NOMO-1 treated with dmso at 0.1 percent for 144 hours (cell line): ENCODE measurements at regions not wholly inside any gene's neighbourhood (a gene's known extent, or its start where the extent isn't known, plus 50 kb on each side); places are given as distances from the start of the nearest gene placed in this dataset.
A peak's percentile ranks its signal among the peaks of the same experiment; 100 is the strongest.

ENCODE experiments used
- DNase-seq: peaks from one replicate; lab custom pipeline; 2025; ENCODE audit not compliant: unreplicated experiment; lab: John Stamatoyannopoulos, UW

DNA sequence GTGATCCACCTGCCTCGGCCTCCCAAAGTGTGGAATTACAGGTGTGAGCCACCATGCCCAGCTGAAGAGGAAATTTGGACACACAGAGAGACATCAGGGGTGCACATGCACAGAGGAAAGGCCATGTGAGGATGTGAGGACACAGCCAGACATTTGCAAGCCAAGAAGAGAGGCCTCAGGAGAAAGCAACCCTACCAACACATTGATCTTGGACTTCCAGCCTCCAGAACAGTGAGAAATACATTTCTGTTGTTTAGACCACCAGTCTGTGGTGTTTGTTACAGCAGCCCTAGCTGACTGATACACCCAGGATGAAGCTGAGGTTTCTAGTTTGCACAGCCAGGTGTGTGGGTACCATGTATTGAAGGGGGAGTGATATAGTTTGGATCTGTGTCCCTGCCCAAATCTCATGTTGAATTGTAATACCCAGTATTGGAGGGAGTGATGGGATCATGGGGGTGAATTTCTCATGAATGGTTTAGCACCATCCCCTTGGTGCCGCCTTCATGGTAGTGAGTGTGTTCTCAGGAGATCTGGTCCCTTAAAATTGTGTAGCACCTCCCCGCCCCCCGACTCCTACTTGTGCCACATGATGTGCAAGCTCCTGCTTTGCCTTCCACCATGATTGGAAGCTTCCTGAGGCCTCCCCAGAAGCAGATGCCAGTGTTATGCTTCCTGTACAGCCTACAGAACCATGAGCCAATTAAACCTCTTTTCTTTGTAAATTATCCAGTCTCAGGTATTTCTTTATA lies 64.7 kb upstream of the DUSP5 start:
- DNase-seq, result no peak

DNA sequence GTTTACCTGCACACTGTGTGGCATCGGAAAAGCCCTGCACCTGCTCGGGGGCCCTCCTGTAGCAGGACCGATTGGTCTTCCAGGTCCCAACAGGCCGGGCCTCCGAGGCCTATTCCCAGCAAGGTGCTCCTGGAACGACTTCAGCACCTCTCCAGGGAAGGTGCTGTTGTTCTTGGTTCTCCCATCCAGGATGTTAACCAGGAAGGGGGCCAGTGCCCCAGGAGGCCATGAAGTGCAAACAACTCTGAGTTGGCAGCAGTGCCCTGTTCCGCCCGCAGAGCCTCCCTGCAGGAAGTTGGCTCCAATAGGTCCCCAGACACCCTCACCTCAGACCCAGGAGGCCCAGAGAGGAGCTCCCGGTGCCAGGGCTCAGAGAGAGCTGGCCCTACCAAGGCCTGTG lies 64.0 kb upstream of the DUSP5 start:
- DNase-seq, result no peak

DNA sequence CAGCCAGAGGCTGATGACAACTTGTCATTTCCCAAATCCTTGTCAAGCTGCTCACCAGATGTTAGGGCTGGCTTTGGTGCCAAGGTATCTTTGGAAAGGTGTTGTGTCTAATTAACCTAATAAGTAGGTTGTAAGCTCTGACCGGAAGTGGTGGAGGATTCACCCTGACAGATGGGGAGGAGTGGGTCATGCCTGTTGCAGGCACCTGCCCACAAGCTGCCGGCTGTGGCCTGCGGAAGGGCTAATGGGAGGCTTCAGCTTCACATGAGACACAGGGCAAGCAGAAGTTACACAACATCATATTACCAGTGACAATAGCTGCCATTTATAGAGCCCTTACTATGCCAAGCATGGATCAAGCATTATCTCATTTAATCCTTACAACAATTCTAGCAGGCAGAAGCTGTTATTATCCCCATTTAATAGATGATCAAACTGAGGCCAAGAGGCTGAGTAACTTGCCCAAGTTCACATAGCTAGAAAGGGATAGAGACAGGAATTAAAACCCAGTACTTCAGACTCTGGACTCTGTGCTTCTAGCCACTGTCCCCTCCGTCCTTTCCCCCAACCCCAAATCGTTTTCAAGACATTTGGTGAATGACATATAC lies 63.1 kb upstream of the DUSP5 start:
- DNase-seq, result no peak

DNA sequence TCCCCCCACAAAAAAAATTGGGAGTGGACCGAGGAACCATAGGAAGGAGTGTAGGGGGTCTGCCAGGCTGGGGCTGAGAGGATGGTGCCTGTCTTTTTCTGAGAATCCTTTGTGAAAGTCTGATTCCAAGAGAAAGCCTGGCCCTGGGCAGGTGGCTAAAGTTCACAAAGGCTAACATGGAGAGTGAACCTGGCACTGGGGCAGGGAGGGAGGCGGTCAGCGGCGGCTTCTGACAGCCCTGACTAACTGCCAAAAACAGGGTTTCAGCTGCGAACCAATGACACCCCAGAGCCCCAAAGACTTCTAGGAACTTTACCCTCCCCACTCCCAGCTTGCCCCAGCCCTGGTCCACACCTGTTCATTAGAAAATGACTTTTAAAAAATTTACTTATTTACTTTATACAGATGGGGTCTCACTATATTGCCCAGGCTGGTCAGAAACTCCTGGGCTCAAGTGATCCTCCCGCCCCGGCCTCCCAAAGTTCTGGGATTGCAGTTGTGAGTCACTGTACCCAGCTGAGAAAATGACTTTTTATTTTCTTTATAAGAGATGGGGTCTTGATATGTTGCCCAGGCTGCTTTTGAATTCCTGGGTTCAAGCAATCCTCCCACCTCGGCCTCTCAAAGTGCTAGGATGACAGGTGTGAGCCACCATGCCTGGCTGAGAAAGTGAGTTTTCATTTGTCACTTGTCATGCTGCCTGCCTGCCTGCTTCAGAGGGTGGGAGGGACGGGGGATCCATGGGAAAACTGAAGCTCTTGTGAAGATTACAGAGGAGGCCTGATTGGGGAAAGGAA lies 61.0 kb upstream of the DUSP5 start:
- DNase-seq, result no peak

DNA sequence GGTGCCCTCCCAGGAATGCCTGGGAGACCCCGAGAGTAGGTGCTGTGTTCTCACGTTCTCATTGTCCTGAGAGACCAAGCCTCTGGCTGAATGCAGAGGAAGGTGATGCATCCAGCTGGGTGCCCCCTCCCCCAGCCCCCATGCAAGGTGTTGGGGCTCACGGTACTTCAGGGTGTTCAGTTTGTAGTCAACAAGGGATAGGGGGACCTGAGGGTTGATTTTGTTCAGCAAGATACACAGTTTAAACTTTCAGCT lies 60.4 kb upstream of the DUSP5 start:
- DNase-seq, result no peak

DNA sequence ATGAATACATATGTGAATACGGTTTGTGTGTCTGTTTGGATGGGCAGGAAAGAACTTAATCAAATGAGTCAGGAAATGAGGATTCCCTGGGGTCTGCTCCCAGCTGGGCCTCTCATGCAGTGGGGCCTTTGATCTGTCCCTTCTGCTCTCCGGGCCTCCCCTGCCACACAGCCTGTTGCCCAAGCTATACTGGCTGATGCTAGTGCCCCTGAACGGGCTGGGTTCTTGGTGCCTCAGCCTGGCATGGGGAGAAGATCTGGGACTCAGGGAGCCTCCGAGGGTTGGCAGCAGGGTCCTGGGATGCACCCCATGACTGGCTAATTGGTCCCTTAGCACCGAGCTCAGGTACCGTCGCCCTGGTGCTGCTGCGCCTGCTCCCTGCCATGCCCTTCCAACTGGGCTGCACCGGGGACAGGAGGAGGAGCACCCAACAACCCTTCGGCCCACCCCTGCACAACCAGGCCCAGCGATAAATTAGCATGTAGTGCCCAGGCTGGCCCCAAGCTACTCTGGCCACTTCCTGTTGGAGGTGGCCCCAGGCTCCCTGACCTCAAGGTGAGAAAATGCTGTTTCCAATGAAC lies 59.9 kb upstream of the DUSP5 start:
- no peak for DNase-seq

DNA sequence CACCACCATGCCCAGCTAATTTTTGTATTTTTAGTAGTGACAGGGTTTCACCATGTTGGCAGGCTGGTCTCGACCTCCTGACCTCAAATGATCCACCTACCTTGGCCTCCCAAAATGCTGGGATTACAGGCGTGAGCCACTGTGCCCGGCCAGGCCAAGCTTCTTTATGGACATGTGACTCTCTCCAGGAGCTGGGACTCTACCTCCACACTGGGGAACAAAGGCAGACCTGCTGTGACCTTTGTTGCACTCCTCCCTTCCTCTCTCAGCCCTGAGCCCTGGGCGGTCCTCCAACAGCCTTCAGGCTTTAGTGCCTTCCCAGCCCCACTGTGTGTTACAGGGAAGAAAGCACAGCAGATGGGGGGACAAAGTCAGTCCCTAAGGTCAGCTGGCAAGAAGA lies 55.0 kb upstream of the DUSP5 start:
- no peak for DNase-seq

DNA sequence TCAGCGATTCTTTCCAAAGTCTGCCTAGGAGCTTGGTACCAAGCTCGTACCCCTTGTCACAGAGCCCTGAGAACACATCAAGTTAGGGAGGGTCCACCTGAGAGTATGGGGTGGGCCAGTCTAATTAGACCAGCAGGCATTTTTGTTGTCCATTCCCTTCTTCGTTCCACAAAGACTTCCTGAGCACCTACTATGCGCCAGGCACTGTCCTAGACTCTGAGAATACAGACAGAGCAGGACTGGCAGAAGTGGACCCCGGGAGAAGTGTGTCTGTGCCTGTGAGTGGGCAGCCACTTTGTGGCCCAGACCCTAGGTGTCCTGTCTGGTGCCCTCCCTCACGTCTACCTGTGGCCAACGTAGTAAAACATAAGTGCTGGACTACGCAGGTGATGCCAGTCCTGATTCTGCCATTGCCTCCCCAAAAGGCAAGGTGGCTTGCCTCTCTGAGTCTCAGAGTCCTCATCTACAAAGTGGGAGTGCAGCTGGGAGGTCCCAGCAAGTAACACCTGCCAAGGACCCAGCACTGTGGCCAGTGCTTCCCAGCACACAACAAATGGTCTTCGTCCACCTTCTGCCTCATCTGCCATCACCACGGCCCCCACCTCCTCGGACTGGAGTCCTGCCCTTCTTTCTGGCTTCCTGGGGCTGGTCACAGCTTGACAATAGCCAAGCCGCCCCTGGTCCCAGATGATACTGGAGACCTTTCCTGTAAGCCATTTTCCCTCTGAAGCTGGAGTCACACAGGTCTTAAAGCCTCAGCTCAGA lies 54.3 kb upstream of the DUSP5 start:
- no peak for DNase-seq

DNA sequence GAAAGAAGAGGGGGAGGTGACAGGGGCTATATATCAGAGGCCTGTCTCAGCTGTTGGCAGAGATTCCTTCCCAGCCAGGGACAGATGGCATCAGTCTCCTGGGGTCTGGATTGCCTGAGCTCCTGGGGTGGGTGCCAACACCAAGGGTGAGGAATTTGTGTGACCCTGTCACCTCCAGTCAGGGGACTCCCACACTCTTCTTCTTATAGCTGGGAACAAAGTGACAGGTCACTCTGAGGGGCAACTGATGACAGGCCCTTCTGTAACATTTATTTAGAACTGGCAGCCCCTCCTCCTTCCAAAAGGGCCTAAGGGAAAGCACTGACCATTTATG lies 53.7 kb upstream of the DUSP5 start:
- no peak for DNase-seq

DNA sequence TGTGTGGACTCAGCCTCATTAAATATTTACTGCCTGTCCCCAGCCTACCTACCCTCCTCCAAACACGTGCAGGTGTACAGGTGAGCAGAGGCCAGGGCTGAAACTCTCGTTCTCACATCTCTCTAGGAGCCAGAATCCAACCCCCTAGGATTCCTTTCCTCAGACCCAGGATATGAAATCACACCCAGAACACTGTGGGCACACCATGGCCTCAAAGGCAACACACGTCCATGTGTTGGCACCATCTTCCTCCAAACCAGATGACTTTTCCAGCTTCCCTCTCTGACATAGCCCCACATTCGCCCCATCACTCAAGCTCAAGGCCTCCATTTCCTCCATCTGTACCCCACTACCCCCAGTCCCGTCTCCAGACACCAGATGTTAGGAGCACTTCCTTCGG lies 51.8 kb upstream of the DUSP5 start:
- DNase-seq, result no peak

DNA sequence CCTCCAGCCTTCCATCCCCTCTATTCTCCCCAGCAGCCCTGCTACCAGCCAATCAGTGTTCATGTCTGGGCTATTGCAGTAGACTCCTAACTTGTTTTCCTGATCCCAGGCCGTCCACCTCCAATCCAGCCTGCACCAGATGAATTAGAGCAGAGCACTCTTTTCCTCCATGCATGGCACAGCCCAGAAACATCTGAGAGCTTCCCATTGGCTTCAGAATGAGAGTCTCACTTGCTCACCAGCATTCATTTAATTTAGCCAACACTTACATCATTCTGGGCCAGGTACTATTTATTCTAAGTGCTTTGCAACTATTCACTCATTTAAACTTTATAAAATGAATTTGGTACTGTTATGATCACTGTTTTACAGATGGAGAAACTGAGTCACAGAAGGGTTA lies 51.4 kb upstream of the DUSP5 start:
- no peak for DNase-seq

DNA sequence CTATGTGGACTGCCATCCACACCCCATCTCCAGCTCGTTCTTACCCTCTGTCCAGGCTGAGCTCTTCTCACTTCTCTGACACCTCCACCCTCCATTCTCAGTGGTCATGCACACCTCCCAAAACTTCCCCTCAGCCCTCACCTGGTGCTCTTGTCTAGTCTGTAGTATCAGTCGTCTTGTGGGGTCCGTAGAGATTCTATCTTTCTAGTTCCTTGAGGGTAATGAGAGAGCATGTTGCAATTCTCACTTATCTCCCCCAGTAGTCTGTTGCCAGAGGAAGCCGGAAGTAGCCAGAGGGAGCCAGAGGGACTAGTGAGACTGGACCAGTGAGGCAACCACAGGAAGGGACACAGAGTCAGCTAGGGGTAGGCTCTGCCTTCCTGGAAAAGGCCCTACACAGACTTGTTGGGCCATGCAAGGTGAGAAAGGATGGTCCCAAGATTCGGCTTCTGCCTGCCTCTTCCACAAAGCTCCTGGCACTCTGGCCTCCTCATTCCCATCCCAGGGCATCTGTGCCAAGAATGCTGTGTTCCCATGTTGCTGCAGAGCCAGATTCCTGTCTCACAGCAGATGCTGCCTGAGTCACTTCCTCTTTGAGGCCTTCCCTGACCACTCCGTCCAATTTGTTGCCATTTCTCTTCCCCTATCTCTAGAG lies 50.6 kb upstream of the DUSP5 start:
- peak; percentile 9 for DNase-seq

DNA sequence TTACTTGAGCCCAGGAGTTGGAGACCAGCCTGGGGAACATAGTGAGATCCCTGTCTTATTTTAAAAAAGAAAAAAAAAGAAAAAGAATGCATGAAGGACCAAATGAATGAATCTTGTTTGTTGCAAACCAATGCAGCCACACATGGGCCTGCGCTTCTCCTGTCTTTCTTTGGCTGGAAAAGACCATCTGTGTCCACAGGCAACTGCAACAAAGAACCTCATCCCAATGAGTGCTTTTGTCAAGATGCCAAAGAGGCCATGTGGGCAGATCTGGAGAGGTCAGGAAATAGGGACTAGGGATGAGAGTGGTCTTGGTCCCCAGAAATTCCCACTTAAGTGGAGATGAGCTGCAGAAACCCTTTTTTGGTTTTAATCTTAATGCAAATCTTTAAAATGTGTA lies 49.8 kb upstream of the DUSP5 start:
- no peak for DNase-seq
